OCI-LY7 (cell line): ENCODE measurements at regions not wholly inside any gene's neighbourhood (a gene's known extent, or its start where the extent isn't known, plus 50 kb on each side); places are given as distances from the start of the nearest gene placed in this dataset.

Experiments used
- BruUV-seq: library from RNA; stranded (reverse); fragments of 400-500 nt; replicated peaks from 2 replicates; lab custom pipeline; 2021; lab: Mats Ljungman, UMichigan
- CTCF ChIA-PET: fragments of 300-600 bp; sonication (Branson Sonifier 250); formaldehyde crosslinking; loops from one replicate; lab custom pipeline; 2022; ENCODE audit warnings: antibody characterized with exemption; ENCODE audit not compliant: unreplicated experiment; lab: Charles Lee
- POLR2A ChIA-PET: fragments of 300-600 bp; sonication (Branson Sonifier 250); formaldehyde crosslinking; loops from one replicate; lab custom pipeline; 2022; ENCODE audit warnings: antibody characterized with exemption; lab: Charles Lee
- DNase-seq: peaks from one replicate; pipeline ENCODE4 v3.0.0-alpha.2; 2015; ENCODE audit warnings: low spot score
- H2AFZ ChIP-seq: fragments of 200-600 bp; sonication (generic), shearing (Covaris generic); 2 replicates; pipeline ENCODE4 v1.6.1; 2014; ENCODE audit warnings: mild to moderate bottlenecking, antibody characterized with exemption, low read length, moderate library complexity
- H3K27ac ChIP-seq: fragments of 200-600 bp; sonication (generic); 2 replicates; pipeline ENCODE4 v1.5.1; 2014; ENCODE audit warnings: mixed run types, low read depth, mild to moderate bottlenecking, moderate library complexity, low read length, inconsistent platforms; ENCODE audit not compliant: poor library complexity, severe bottlenecking
- H3K36me3 ChIP-seq: fragments of 200-600 bp; sonication (generic); 2 replicates; pipeline ENCODE4 v1.6.1; 2014; ENCODE audit warnings: mild to moderate bottlenecking, antibody characterized with exemption, low read length, moderate library complexity, mixed read lengths; ENCODE audit not compliant: insufficient read depth
- H3K4me1 ChIP-seq: fragments of 200-600 bp; sonication (generic); 2 replicates; pipeline ENCODE4 v1.5.1; 2014; ENCODE audit warnings: mild to moderate bottlenecking, low read length; ENCODE audit not compliant: insufficient read depth, poor library complexity, severe bottlenecking
- H3K4me2 ChIP-seq: fragments of 200-600 bp; sonication (generic); 2 replicates; pipeline ENCODE4 v1.6.1; 2014; ENCODE audit warnings: mild to moderate bottlenecking, low read length
- H3K4me3 ChIP-seq: fragments of 200-600 bp; sonication (generic); 2 replicates; pipeline ENCODE4 v1.5.1; 2014; ENCODE audit warnings: mild to moderate bottlenecking, low read depth, low read length; ENCODE audit not compliant: poor library complexity, severe bottlenecking
- H3K79me2 ChIP-seq: fragments of 200-600 bp; sonication (generic); 2 replicates; pipeline ENCODE4 v1.6.1; 2016; ENCODE audit warnings: low read depth, mild to moderate bottlenecking, low read length, moderate library complexity, mixed read lengths; ENCODE audit not compliant: insufficient read depth
- H3K9me2 ChIP-seq: fragments of 200-600 bp; sonication (generic); 2 replicates; pipeline ENCODE4 v1.6.1; 2016; ENCODE audit warnings: mild to moderate bottlenecking, low read length, mixed read lengths; ENCODE audit not compliant: insufficient read depth
- H3K9me3 ChIP-seq: fragments of 200-600 bp; sonication (generic); 2 replicates; pipeline ENCODE4 v1.6.1; 2014; ENCODE audit warnings: mild to moderate bottlenecking, mixed run types, low read length, mixed read lengths
- H4K20me1 ChIP-seq: fragments of 200-600 bp; sonication (generic); 2 replicates; pipeline ENCODE4 v1.6.1; 2014; ENCODE audit warnings: mild to moderate bottlenecking, antibody characterized with exemption, low read length, moderate library complexity, mixed read lengths; ENCODE audit not compliant: insufficient read depth
- CTCF ChIP-seq: fragments of 200-600 bp; sonication (generic); conservative IDR thresholded peaks from 2 replicates; pipeline ENCODE4 v1.5.1; 2014; ENCODE audit warnings: mild to moderate bottlenecking, antibody characterized with exemption, low read length, moderate library complexity, mixed read lengths
- EZH2phosphoT487 ChIP-seq: fragments of 200-600 bp; sonication (generic); IDR thresholded peaks from 2 replicates; pipeline ENCODE4 v1.6.1; 2018; ENCODE audit warnings: low read depth, borderline replicate concordance, mild to moderate bottlenecking, mixed run types, antibody characterized with exemption, low read length, moderate library complexity, mixed read lengths
- intact Hi-C: fragments of 100-400 bp; cut with micrococcal nuclease; formaldehyde crosslinking; loops from one replicate; pipeline ENCODE4 v1.10.0; 2022; ENCODE audit not compliant: unreplicated experiment

- TF ChIP-seq CTCF, result no peak
- no peak for TF ChIP-seq EZH2phosphoT487
- no peak overlapping the region for H3K27ac ChIP-seq
- H4K20me1 ChIP-seq, result no peaks in the 10 kb centered on the region
- no peaks in the 10 kb centered on the region for H3K79me2 ChIP-seq
- H3K4me2 ChIP-seq, result no peak overlapping the region
- no TSS peak for BruUV-seq
- no peak for DNase-seq
- no peaks in the 10 kb centered on the region for H3K36me3 ChIP-seq
- H3K9me2 ChIP-seq, result no peaks in the 10 kb centered on the region
- H3K4me3 ChIP-seq, result no peak overlapping the region
- H3K9me3 ChIP-seq, result no peaks in the 10 kb centered on the region
- CTCF ChIA-PET, result no interaction called here
- no peaks in the 10 kb centered on the region for H3K4me1 ChIP-seq
- POLR2A ChIA-PET, result no interaction called here
- H2AFZ ChIP-seq, result no peak overlapping the region
- intact Hi-C loops, result no loop called here
These were observed 472.4 kb downstream of the SH2D1A start for GRCh38 chrX:124818764-124819163.

DNA sequence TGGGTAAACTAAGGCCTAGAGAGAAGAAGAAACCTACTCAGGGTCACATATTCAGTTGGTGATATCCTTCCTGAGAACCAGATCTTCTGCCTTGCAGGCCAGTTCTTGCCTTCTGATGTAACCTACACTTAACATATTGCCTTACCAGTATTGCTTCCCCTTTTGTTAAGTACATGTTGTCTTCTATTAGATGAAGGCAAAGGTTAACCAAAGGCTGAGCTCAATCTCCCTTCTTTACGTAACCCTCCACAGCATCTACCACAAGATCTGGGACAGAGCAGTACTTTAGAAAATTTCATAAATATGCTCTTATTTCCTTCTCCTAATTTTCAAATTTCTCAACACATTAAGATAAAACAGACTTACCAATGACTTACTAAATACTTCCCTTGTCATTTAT is 474.4 kb downstream of the SH2D1A start:
- BruUV-seq, result no TSS peak
- no peak for DNase-seq
- TF ChIP-seq CTCF, result no peak
- TF ChIP-seq EZH2phosphoT487, result no peak
- Histone ChIP-seq H3K4me3 (no peak overlapping the region), H3K4me2 (no peak overlapping the region), H3K79me2 (no peaks in the 10 kb centered on the region), H3K27ac (no peak overlapping the region), H3K4me1 (no peaks in the 10 kb centered on the region), H4K20me1 (no peaks in the 10 kb centered on the region), H3K9me2 (no peaks in the 10 kb centered on the region), H2AFZ (no peak overlapping the region), H3K36me3 (no peaks in the 10 kb centered on the region), H3K9me3 (no peaks in the 10 kb centered on the region)
- ChIA-PET CTCF (no interaction called here), POLR2A (no interaction called here)
- intact Hi-C loops, result no loop called here

- Histone ChIP-seq H3K4me1 (no peaks in the 10 kb centered on the region), H2AFZ (no peak overlapping the region), H3K27ac (no peak overlapping the region), H3K9me2 (no peaks in the 10 kb centered on the region), H3K79me2 (no peaks in the 10 kb centered on the region), H3K9me3 (no peaks in the 10 kb centered on the region), H3K4me3 (no peak overlapping the region), H3K36me3 (no peaks in the 10 kb centered on the region), H3K4me2 (no peak overlapping the region), H4K20me1 (no peaks in the 10 kb centered on the region)
- POLR2A ChIA-PET, result no interaction called here
- DNase-seq, result no peak
- no TSS peak for BruUV-seq
- CTCF ChIA-PET, result no interaction called here
- intact Hi-C loops, result no loop called here
- no peak for TF ChIP-seq CTCF
- no peak for TF ChIP-seq EZH2phosphoT487
These were observed 481.0 kb downstream of the SH2D1A start for GRCh38 chrX:124827258-124827845.
